GM12878 (cell line): ENCODE measurements at regions not wholly inside any gene's neighbourhood (a gene's known extent, or its start where the extent isn't known, plus 50 kb on each side); places are given as distances from the start of the nearest gene placed in this dataset.

Source experiments
- EZH2 ChIP-seq: IDR thresholded peaks from 2 replicates; pipeline ENCODE4 v1.6.1; 2012; ENCODE audit warnings: low read depth, mild to moderate bottlenecking, control low read depth, inconsistent platforms, low read length, borderline replicate concordance; ENCODE audit not compliant: control insufficient read depth
- HDAC6 ChIP-seq: fragments of 200-600 bp; sonication (generic); IDR thresholded peaks from one replicate; pipeline ENCODE4 v1.8.0; 2017; ENCODE audit warnings: antibody characterized with exemption; ENCODE audit not compliant: unreplicated experiment
- ZNF274 ChIP-seq: IDR thresholded peaks from one replicate; pipeline ENCODE4 v1.8.0; 2011; ENCODE audit not compliant: insufficient read length, insufficient read depth

DNA sequence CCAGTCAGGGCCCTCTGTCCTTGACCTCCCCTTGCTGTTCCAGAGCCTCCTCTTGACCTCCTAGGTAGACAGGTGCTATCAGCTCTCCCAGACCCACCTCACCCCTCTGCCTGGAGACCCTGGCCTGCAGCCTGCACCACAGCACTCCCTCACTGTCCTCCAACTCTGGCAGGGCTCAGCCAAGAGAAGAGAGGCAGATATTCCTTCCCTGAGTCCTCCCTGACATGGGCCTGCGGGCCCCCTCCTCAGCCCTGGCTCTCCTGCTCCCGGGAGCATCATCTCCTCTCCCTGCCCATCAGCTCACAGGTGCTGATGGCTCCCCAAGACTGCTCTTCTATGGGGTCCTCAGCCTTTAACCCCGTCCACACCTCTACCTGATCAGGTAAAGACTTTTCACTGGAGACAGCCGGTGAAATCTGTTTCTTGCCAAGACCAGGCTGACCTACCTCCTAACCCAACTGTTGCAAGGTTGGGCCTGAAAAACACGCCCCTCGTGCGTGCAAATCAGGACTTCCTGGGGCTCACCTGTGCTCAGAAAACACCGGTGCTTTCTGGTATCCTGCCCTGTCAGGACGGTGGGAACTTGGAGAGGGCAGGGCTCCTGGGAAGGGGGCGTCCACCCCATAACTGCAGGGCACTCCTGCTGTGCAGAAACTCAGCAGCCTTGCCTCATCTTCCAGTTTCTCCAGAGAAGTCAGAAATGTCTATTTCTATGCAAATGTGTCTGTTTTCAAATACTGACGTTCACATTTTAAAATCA, 160.7 kb downstream of the SHANK2 start:
- no peak for TF ChIP-seq EZH2
- no peak for TF ChIP-seq HDAC6
- TF ChIP-seq ZNF274, result no peak
